SHP77 (cell line): ENCODE measurements at regions not wholly inside any gene's neighbourhood (a gene's known extent, or its start where the extent isn't known, plus 50 kb on each side); places are given as distances from the start of the nearest gene placed in this dataset.

ENCODE experiments used
- DNase-seq, 2 experiments: peaks; one replicate each; lab custom pipeline; 2025; lab: John Stamatoyannopoulos, UW

- DNase-seq, result peak; percentile 18 to 28
Observed at GRCh38 chr4:24419181-24420034, 164.9 kb downstream of the DHX15 start.

- DNase-seq, result no peak
Observed at GRCh38 chr4:24417206-24417605, 167.1 kb downstream of the DHX15 start.

GRCh38 chr4:24416293-24416692 lies 168.1 kb downstream of the DHX15 start:
- no peak for DNase-seq

- no peak for DNase-seq
Observed at GRCh38 chr4:24413311-24413784, 171.0 kb downstream of the DHX15 start.

- DNase-seq, result no peak
Observed at GRCh38 chr4:24411806-24412205, 172.5 kb downstream of the DHX15 start.

- DNase-seq, result no peak
Observed at GRCh38 chr4:24411299-24411698, 173.1 kb downstream of the DHX15 start.

GRCh38 chr4:24408640-24409039 lies 175.7 kb downstream of the DHX15 start:
- DNase-seq, result no peak

GRCh38 chr4:24405926-24406325 lies 178.4 kb downstream of the DHX15 start:
- DNase-seq, result no peak

GRCh38 chr4:24405341-24405740 lies 179.0 kb downstream of the DHX15 start:
- DNase-seq, result no peak

GRCh38 chr4:24404281-24404680 lies 180.1 kb downstream of the DHX15 start:
- DNase-seq, result no peak

- no peak for DNase-seq
Observed at GRCh38 chr4:24403265-24403664, 181.1 kb downstream of the DHX15 start.

- no peak for DNase-seq
Observed at GRCh38 chr4:24400537-24400936, 183.8 kb downstream of the DHX15 start.

GRCh38 chr4:24396988-24397387 lies 187.4 kb downstream of the DHX15 start:
- DNase-seq, result no peak

GRCh38 chr4:24395937-24396336 lies 188.4 kb downstream of the DHX15 start:
- DNase-seq, result no peak

GRCh38 chr4:24394041-24394440 lies 190.3 kb downstream of the DHX15 start:
- DNase-seq, result no peak

- DNase-seq, result no peak
Observed at GRCh38 chr4:24392613-24393012, 191.7 kb downstream of the DHX15 start.

- DNase-seq, result no peak
Observed at GRCh38 chr4:24382381-24382780, 202.0 kb downstream of the DHX15 start.

- no peak for DNase-seq
Observed at GRCh38 chr4:24380957-24381665, 203.2 kb downstream of the DHX15 start.

GRCh38 chr4:24373704-24374103 lies 210.7 kb downstream of the DHX15 start:
- DNase-seq, result no peak

GRCh38 chr4:24372881-24373280 lies 211.5 kb downstream of the DHX15 start:
- DNase-seq, result no peak

- DNase-seq, result no peak
Observed at GRCh38 chr4:24372341-24372740, 212.0 kb downstream of the DHX15 start.

GRCh38 chr4:24370421-24370820 lies 213.9 kb downstream of the DHX15 start:
- no peak for DNase-seq

- no peak for DNase-seq
Observed at GRCh38 chr4:24369507-24370029, 214.8 kb downstream of the DHX15 start.
